Mesenchymal stem cell (in vitro differentiated cells and primary cell): ENCODE measurements at regions not wholly inside any gene's neighbourhood (a gene's known extent, or its start where the extent isn't known, plus 50 kb on each side); places are given as distances from the start of the nearest gene placed in this dataset.

Experiments
- DNase-seq: peaks from one replicate; pipeline ENCODE4 v3.0.0-alpha.2; 2013
- H2AFZ ChIP-seq: one replicate; pipeline ENCODE4 v1.6.1; 2013; ENCODE audit warnings: low read depth, mild to moderate bottlenecking, control low read depth, inconsistent platforms, low read length, moderate library complexity
- H2AK5ac ChIP-seq: 2 replicates; pipeline ENCODE4 v1.6.1; 2013; ENCODE audit warnings: low read length, moderate library complexity, mild to moderate bottlenecking, inconsistent platforms; ENCODE audit not compliant: severe bottlenecking
- H2BK120ac ChIP-seq: one replicate; pipeline ENCODE4 v1.6.1; 2013; ENCODE audit warnings: low read depth, mild to moderate bottlenecking, inconsistent platforms, low read length, moderate library complexity
- H2BK12ac ChIP-seq, 2 experiments: one replicate each; pipeline ENCODE4 v1.6.1; 2013; ENCODE audit warnings: inconsistent platforms in 2 of 2, low read length in 2 of 2, mild to moderate bottlenecking in 2 of 2, moderate library complexity in 2 of 2, control low read depth in 1 of 2
- H2BK15ac ChIP-seq: one replicate; pipeline ENCODE4 v1.6.1; 2013; ENCODE audit warnings: mild to moderate bottlenecking, low read depth, inconsistent platforms; ENCODE audit not compliant: poor library complexity, severe bottlenecking
- H2BK5ac ChIP-seq: 2 replicates; pipeline ENCODE4 v1.6.1; 2013; ENCODE audit warnings: low read depth, mild to moderate bottlenecking, low read length, control low read depth, inconsistent platforms; ENCODE audit not compliant: poor library complexity, severe bottlenecking
- H3K14ac ChIP-seq, 2 experiments: one replicate each; pipeline ENCODE4 v1.6.1; 2013; ENCODE audit warnings: inconsistent platforms in 2 of 2, low read length in 2 of 2, control low read depth in 1 of 2, mild to moderate bottlenecking in 1 of 2, moderate library complexity in 1 of 2
- H3K18ac ChIP-seq, 2 experiments: one replicate each; pipeline ENCODE4 v1.6.1; 2013; ENCODE audit warnings: inconsistent platforms in 2 of 2, low read length in 2 of 2, control low read depth in 1 of 2, low read depth in 1 of 2, mild to moderate bottlenecking in 1 of 2
- H3K23ac ChIP-seq, 2 experiments: one replicate each; pipeline ENCODE4 v1.6.1; 2013; ENCODE audit warnings: inconsistent platforms in 2 of 2, low read length in 2 of 2, mild to moderate bottlenecking in 2 of 2, moderate library complexity in 2 of 2, control low read depth in 1 of 2
- H3K27ac ChIP-seq: 2 replicates; pipeline ENCODE4 v1.5.1; 2013; ENCODE audit warnings: mild to moderate bottlenecking, moderate library complexity, low read length, control low read depth, inconsistent platforms; ENCODE audit not compliant: poor library complexity, severe bottlenecking
- H3K27me3 ChIP-seq, 2 experiments: 2 replicates each; pipeline versions ENCODE4 v1.6.1 to v1.7.0; 2013; ENCODE audit warnings: low read length in 2 of 2, mild to moderate bottlenecking in 2 of 2, moderate library complexity in 2 of 2, control low read depth in 1 of 2, inconsistent platforms in 1 of 2; ENCODE audit not compliant: control insufficient read depth in 1 of 2, insufficient read depth in 1 of 2
- H3K36me3 ChIP-seq, 2 experiments: 2 replicates each; pipeline versions ENCODE4 v1.6.1 to v1.7.0; 2013; ENCODE audit warnings: low read length in 2 of 2, control low read depth in 1 of 2, inconsistent platforms in 1 of 2, low read depth in 1 of 2, mild to moderate bottlenecking in 1 of 2; ENCODE audit not compliant: insufficient read depth in 2 of 2, control insufficient read depth in 1 of 2
- H3K4ac ChIP-seq, 2 experiments: one replicate each; pipeline ENCODE4 v1.6.1; 2013; ENCODE audit warnings: inconsistent platforms in 2 of 2, low read length in 2 of 2, mild to moderate bottlenecking in 2 of 2, moderate library complexity in 2 of 2, control low read depth in 1 of 2, low read depth in 1 of 2
- H3K4me1 ChIP-seq: 2 replicates; pipeline ENCODE4 v1.6.1; 2013; ENCODE audit warnings: low read depth, low read length, control low read depth; ENCODE audit not compliant: control insufficient read depth, insufficient read depth
- H3K4me2 ChIP-seq: 2 replicates; pipeline ENCODE4 v1.6.1; 2013; ENCODE audit warnings: low read length, mild to moderate bottlenecking, inconsistent platforms; ENCODE audit not compliant: poor library complexity, severe bottlenecking
- H3K4me3 ChIP-seq, 2 experiments: 2 replicates each; pipeline versions ENCODE4 v1.5.1 to v1.7.0; 2013; ENCODE audit warnings: low read length in 2 of 2, mild to moderate bottlenecking in 2 of 2, control low read depth in 1 of 2, low read depth in 1 of 2; ENCODE audit not compliant: insufficient read depth in 1 of 2
- H3K79me1 ChIP-seq: replicated peaks from 2 replicates; pipeline ENCODE4 v1.6.1; 2013; ENCODE audit warnings: mild to moderate bottlenecking, control low read depth, low read length, inconsistent platforms; ENCODE audit not compliant: poor library complexity, severe bottlenecking
- H3K9ac ChIP-seq: 2 replicates; pipeline ENCODE4 v1.7.0; 2013; ENCODE audit warnings: mild to moderate bottlenecking, low read length, moderate library complexity
- H3K9me3 ChIP-seq: 2 replicates; pipeline ENCODE4 v1.7.0; 2013; ENCODE audit warnings: mild to moderate bottlenecking, low read length; ENCODE audit not compliant: control insufficient read depth
- H4K8ac ChIP-seq: one replicate; pipeline ENCODE4 v1.6.1; 2013; ENCODE audit warnings: inconsistent platforms, mild to moderate bottlenecking, low read length, moderate library complexity
- H4K91ac ChIP-seq: one replicate; pipeline ENCODE4 v1.6.1; 2013; ENCODE audit warnings: mild to moderate bottlenecking, low read length, inconsistent platforms
- WGBS: methylation state at CpG from one replicate; pipeline ENCODE4 v1.1.7; 2013; ENCODE audit warnings: mixed read lengths; 5-methylcytosine and 5-hydroxymethylcytosine counted together

- no peaks in the 10 kb centered on the region for H3K9me3 ChIP-seq
- H3K27me3 ChIP-seq, result no peaks in the 10 kb centered on the region
- no peaks in the 10 kb centered on the region for H3K4me1 ChIP-seq
- H3K4ac ChIP-seq, result no peak overlapping the region
- WGBS, result 82% methylated on average over 2 of the region's 2 CpGs
- no peak overlapping the region for H2BK12ac ChIP-seq
- no peak overlapping the region for H4K91ac ChIP-seq
- H3K18ac ChIP-seq, result no peak overlapping the region
- H2BK5ac ChIP-seq, result no peak overlapping the region
- no peak overlapping the region for H3K23ac ChIP-seq
- H3K36me3 ChIP-seq, result no peaks in the 10 kb centered on the region
- no peak overlapping the region for H2BK120ac ChIP-seq
- H3K27ac ChIP-seq, result no peak overlapping the region
- no peak overlapping the region for H3K4me2 ChIP-seq
- no peak overlapping the region for H3K4me3 ChIP-seq
- DNase-seq, result no peak
- H2AK5ac ChIP-seq, result no peak overlapping the region
- no peak overlapping the region for H3K14ac ChIP-seq
- H3K79me1 ChIP-seq, result no peaks in the 10 kb centered on the region
- no peak overlapping the region for H3K9ac ChIP-seq
- H4K8ac ChIP-seq, result no peak overlapping the region
- no peak overlapping the region for H2AFZ ChIP-seq
- no peak overlapping the region for H2BK15ac ChIP-seq
These were observed 247.0 kb upstream of the NBEA start for GRCh38 chr13:34695063-34695462.

- H3K27me3 ChIP-seq, result no peaks in the 10 kb centered on the region
- 74% methylated on average over 3 of the region's 5 CpGs for WGBS
- H3K9me3 ChIP-seq, result no peaks in the 10 kb centered on the region
- no peak overlapping the region for H4K91ac ChIP-seq
- no peak overlapping the region for H2AFZ ChIP-seq
- no peak overlapping the region for H2BK15ac ChIP-seq
- H4K8ac ChIP-seq, result no peak overlapping the region
- no peak overlapping the region for H3K4ac ChIP-seq
- no peak for DNase-seq
- no peak overlapping the region for H3K4me3 ChIP-seq
- H3K9ac ChIP-seq, result no peak overlapping the region
- no peak overlapping the region for H3K18ac ChIP-seq
- no peaks in the 10 kb centered on the region for H3K36me3 ChIP-seq
- H2BK5ac ChIP-seq, result no peak overlapping the region
- no peak overlapping the region for H3K23ac ChIP-seq
- no peak overlapping the region for H3K27ac ChIP-seq
- no peak overlapping the region for H3K4me2 ChIP-seq
- no peak overlapping the region for H2AK5ac ChIP-seq
- no peaks in the 10 kb centered on the region for H3K79me1 ChIP-seq
- no peak overlapping the region for H2BK12ac ChIP-seq
- no peak overlapping the region for H2BK120ac ChIP-seq
- no peak overlapping the region for H3K14ac ChIP-seq
- H3K4me1 ChIP-seq, result no peaks in the 10 kb centered on the region
These were observed 245.8 kb upstream of the NBEA start for GRCh38 chr13:34696296-34696695.

GRCh38 chr13:34696741-34697140 lies 245.3 kb upstream of the NBEA start:
- Histone ChIP-seq H4K91ac (no peak overlapping the region), H2BK12ac (no peak overlapping the region), H3K36me3 (no peaks in the 10 kb centered on the region), H3K9ac (no peak overlapping the region), H3K4me1 (no peaks in the 10 kb centered on the region), H3K9me3 (no peaks in the 10 kb centered on the region), H3K23ac (no peak overlapping the region), H3K18ac (peak overlapping the region in 1 of 2 experiments; percentile 33), H2AK5ac (no peak overlapping the region), H4K8ac (no peak overlapping the region), H3K4ac (no peak overlapping the region), H3K27ac (no peak overlapping the region), H3K4me3 (no peak overlapping the region), H3K4me2 (no peak overlapping the region), H2AFZ (no peak overlapping the region), H3K14ac (no peak overlapping the region), H3K27me3 (no peaks in the 10 kb centered on the region), H2BK5ac (no peak overlapping the region), H3K79me1 (no peaks in the 10 kb centered on the region), H2BK15ac (no peak overlapping the region), H2BK120ac (no peak overlapping the region)
- DNase-seq, result no peak
- WGBS, result 93% methylated on average over 14 of the region's 14 CpGs

GRCh38 chr13:34698945-34699344 lies 243.1 kb upstream of the NBEA start:
- H3K9me3 ChIP-seq, result no peaks in the 10 kb centered on the region
- no peak overlapping the region for H3K27ac ChIP-seq
- H2BK15ac ChIP-seq, result no peak overlapping the region
- H3K18ac ChIP-seq, result no peak overlapping the region
- no peak overlapping the region for H3K4me2 ChIP-seq
- H3K9ac ChIP-seq, result no peak overlapping the region
- H3K79me1 ChIP-seq, result no peaks in the 10 kb centered on the region
- H2BK12ac ChIP-seq, result no peak overlapping the region
- H2BK5ac ChIP-seq, result no peak overlapping the region
- no peak overlapping the region for H2BK120ac ChIP-seq
- no peak overlapping the region for H3K14ac ChIP-seq
- H3K36me3 ChIP-seq, result no peaks in the 10 kb centered on the region
- no peak for DNase-seq
- no peaks in the 10 kb centered on the region for H3K27me3 ChIP-seq
- no peak overlapping the region for H3K23ac ChIP-seq
- no peak overlapping the region for H3K4me3 ChIP-seq
- H3K4me1 ChIP-seq, result no peaks in the 10 kb centered on the region
- H2AK5ac ChIP-seq, result no peak overlapping the region
- H4K8ac ChIP-seq, result no peak overlapping the region
- 97% methylated on average over 3 of the region's 3 CpGs for WGBS
- H2AFZ ChIP-seq, result no peak overlapping the region
- no peak overlapping the region for H4K91ac ChIP-seq
- H3K4ac ChIP-seq, result no peak overlapping the region
